Prostate gland (tissue), 2 donors: ENCODE measurements at regions not wholly inside any gene's neighbourhood (a gene's known extent, or its start where the extent isn't known, plus 50 kb on each side); places are given as distances from the start of the nearest gene placed in this dataset.
"Not testable (repeated sequence)": the region's sequence is repeated elsewhere in the genome, so short reads cannot be mapped to it uniquely, and the experiment has no call there.

Source experiments
- CTCF ChIP-seq, 4 experiments: fragments of 200-600 bp in 2 of 4; fragments of 450-650 bp in 2 of 4; sonication (generic) in 2 of 4; IDR thresholded peaks; 1 replicate in 3 of 4; 2 replicates in 1 of 4; pipeline ENCODE4 v1.5.1; 2016 to 2019; ENCODE audit warnings: antibody characterized with exemption in 4 of 4, mild to moderate bottlenecking in 2 of 4, moderate library complexity in 2 of 4
- POLR2A ChIP-seq: fragments of 450-650 bp; IDR thresholded peaks from one replicate; pipeline ENCODE4 v1.6.1; 2016; ENCODE audit warnings: antibody characterized with exemption, mild to moderate bottlenecking
- POLR2AphosphoS5 ChIP-seq: sonication (generic); formaldehyde crosslinking; IDR thresholded peaks from one replicate; pipeline ENCODE4 v1.6.1; 2017; ENCODE audit warnings: antibody characterized with exemption

GRCh38 chr3:3291756-3292283 lies 112.3 kb upstream of the CRBN start:
- TF ChIP-seq CTCF (IDR thresholded peaks at IDR 0.05); POLR2A; POLR2AphosphoS5: not testable (repeated sequence)
